ENCODE measurements at regions not wholly inside any gene's neighbourhood (a gene's known extent, or its start where the extent isn't known, plus 50 kb on each side); places are given as distances from the start of the nearest gene placed in this dataset.
"Not testable (repeated sequence)": the region's sequence is repeated elsewhere in the genome, so short reads cannot be mapped to it uniquely, and the experiment has no call there.

- DNase-seq, result no peak
Measured at GRCh38 chr11:24413391-24413790, 83.5 kb upstream of the LUZP2 start.

DNA sequence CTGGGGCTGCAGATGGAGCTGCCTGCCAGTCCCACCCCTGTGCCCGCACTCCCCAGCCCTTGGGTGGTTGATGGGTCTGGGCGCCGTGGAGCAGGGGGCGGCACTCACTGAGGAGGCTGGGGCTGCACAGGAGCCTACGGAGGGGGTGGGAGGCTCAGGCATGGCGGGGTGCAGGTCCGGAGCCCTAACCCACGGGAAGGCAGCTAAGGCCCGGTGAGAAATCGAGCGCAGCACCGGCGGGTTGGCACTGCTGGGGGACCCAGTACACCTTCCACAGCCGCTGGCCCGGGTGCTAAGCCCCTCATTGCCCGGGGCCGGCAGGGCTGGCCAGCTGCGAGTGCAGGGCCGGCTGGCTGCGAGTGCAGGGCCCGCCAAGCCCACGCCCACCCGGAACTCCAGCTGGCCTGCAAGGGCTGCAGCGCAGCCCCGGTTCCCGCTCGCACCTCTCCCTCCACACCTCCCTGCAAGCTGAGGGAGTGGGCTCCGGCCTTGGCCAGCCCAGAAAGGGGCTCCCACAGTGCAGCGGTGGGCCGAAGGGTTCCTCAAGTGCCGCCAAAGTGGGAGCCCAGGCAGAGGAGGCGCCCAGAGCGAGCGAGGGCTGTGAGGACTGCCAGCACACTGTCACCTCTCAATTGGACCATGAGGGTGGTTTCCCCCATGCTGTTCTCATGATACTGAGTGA is 80.8 kb upstream of the LUZP2 start:
- DNase-seq, result not testable (repeated sequence)

DNA sequence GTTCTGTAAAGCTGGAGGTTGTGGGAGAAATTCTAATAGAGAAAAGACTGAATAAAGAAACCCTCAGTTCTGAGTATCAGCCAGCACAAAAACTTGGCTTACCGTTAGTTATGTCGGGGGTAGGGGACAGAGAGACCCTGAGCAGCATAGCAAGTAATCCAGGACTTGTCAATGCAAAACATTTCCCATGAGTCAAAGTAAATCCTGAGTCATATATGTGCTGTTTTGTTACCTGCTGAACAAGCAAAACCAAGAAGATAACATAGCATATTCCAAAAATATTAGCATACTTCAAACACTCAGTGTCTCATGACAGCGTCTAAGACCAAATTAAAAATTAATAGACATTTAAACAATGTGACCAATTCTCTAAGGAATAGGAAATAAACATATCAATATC is 75.1 kb upstream of the LUZP2 start:
- no peak for DNase-seq

DNA sequence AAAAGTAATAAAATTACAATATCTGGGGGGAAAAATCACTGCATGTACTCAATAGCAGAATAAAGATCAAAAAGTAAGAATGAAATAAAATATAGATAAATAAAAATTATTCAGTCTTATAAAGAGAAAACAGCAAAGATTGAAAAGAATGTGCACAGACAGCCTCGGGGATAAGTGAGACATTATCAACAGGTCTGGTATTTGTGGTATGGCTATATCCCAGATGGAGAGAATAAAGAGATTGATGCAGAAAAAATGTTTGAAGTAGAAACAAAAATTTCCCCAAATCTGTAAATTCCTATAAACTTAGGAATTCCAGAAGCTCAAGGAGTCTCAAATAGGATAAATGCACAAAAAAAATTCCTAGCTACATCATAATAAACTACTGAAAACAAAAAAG is 74.5 kb upstream of the LUZP2 start:
- DNase-seq, result no peak

DNA sequence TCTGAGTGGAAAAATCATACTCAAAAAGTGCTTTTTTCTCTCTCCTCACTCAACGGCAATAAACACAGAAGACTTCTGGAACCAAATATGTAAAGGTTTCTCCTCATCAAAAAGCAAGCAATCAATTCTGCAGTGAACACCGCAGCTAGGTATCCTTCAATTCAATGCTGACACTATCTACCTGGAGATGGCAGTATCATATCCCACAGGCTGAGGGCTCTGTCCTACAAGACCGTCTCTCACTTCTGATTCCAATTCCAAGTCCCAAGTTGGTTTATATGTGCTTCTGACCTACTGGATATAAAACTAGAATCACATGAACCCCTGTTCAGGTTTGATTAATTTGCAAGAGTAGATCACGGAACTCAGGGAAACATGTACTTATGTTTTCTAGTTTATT is 59.7 kb upstream of the LUZP2 start:
- no peak for DNase-seq

Measured in activated CD4-positive, alpha-beta T cell treated with anti-CD3 and anti-CD28 coated beads, Interleukin-2, amount 50 U/mL, for 48 hours (primary cell).